CD4-positive, alpha-beta T cell (primary cell): ENCODE measurements at regions not wholly inside any gene's neighbourhood (a gene's known extent, or its start where the extent isn't known, plus 50 kb on each side); places are given as distances from the start of the nearest gene placed in this dataset.

ENCODE experiments used
- ATAC-seq: fragments of 200-7000 bp; cut with Tn5 transposase; one replicate; pipeline ENCODE4 v1.10.0; 2022; ENCODE audit warnings: mild to moderate bottlenecking; ENCODE audit not compliant: poor library complexity
- CTCF ChIA-PET: fragments of 350-600 bp; sonication (Branson Sonifier 250); formaldehyde crosslinking; loops from one replicate; lab custom pipeline; 2021; ENCODE audit warnings: antibody characterized with exemption, inconsistent platforms; lab: Charles Lee
- POLR2A ChIA-PET: fragments of 350-600 bp; sonication (Branson Sonifier 250); formaldehyde crosslinking; loops from one replicate; lab custom pipeline; 2021; ENCODE audit warnings: antibody characterized with exemption, inconsistent platforms; lab: Charles Lee
- DNase-seq, 14 experiments: peaks; one replicate each; pipeline ENCODE4 v3.0.0-alpha.2; 2013 to 2020; ENCODE audit warnings: mixed read lengths in 2 of 14
- H3K27ac ChIP-seq, 2 donors: one replicate each; pipeline versions ENCODE4 v1.5.1 to v1.7.0; 2013; ENCODE audit warnings: low read length in 2 of 2, low read depth in 1 of 2, mild to moderate bottlenecking in 1 of 2
- H3K27me3 ChIP-seq, 2 experiments: 1 replicate in 1 of 2; 2 replicates in 1 of 2; pipeline versions ENCODE4 v1.6.1 to v1.7.0; 2013; ENCODE audit warnings: low read length in 2 of 2, control low read depth in 1 of 2, mild to moderate bottlenecking in 1 of 2, moderate library complexity in 1 of 2; ENCODE audit not compliant: insufficient read depth in 2 of 2, control insufficient read depth in 1 of 2
- H3K36me3 ChIP-seq: one replicate; pipeline ENCODE4 v1.6.1; 2013; ENCODE audit warnings: low read length, control low read depth; ENCODE audit not compliant: insufficient read depth
- H3K4me1 ChIP-seq: one replicate; pipeline ENCODE4 v1.6.1; 2013; ENCODE audit warnings: low read length, control low read depth; ENCODE audit not compliant: insufficient read depth
- H3K4me3 ChIP-seq: one replicate; pipeline ENCODE4 v1.5.1; 2013; ENCODE audit warnings: mild to moderate bottlenecking, low read length, moderate library complexity
- H3K9me3 ChIP-seq, 2 experiments: 1 replicate in 1 of 2; 2 replicates in 1 of 2; pipeline versions ENCODE4 v1.6.1 to v1.7.0; 2013; ENCODE audit warnings: low read length in 2 of 2, mild to moderate bottlenecking in 2 of 2, control low read depth in 1 of 2, moderate library complexity in 1 of 2; ENCODE audit not compliant: control insufficient read depth in 1 of 2, insufficient read depth in 1 of 2
- H3K27ac Mint-ChIP-seq: one replicate; pipeline ENCODE4 v1.8.0; 2020; ENCODE audit warnings: mixed read lengths
- H3K27me3 Mint-ChIP-seq: one replicate; pipeline ENCODE4 v1.8.0; 2021; ENCODE audit warnings: mixed read lengths
- H3K36me3 Mint-ChIP-seq: one replicate; pipeline ENCODE4 v1.8.0; 2021; ENCODE audit warnings: low read depth, mixed read lengths
- H3K4me1 Mint-ChIP-seq: one replicate; pipeline ENCODE4 v1.8.0; 2021; ENCODE audit warnings: low read depth, mixed read lengths
- H3K4me3 Mint-ChIP-seq: one replicate; pipeline ENCODE4 v1.8.0; 2020; ENCODE audit warnings: mild to moderate bottlenecking, mixed read lengths
- H3K9me3 Mint-ChIP-seq: one replicate; pipeline ENCODE4 v1.8.0; 2020; ENCODE audit warnings: mixed read lengths
- CTCF ChIP-seq: fragments of 200-600 bp; IDR thresholded peaks from one replicate; pipeline ENCODE4 v1.8.0; 2022; ENCODE audit warnings: antibody characterized with exemption, mild to moderate bottlenecking
- intact Hi-C, 2 experiments: fragments of 100-400 bp; cut with DNase I in 1 of 2; cut with micrococcal nuclease in 1 of 2; formaldehyde crosslinking; loops; one replicate each; pipeline versions ENCODE4 v1.15.1 to v1.9.0; 2023 to 2025; cut with DNase I, micrococcal nuclease

- no peak overlapping the region for H3K27ac Mint-ChIP-seq
- H3K4me3 Mint-ChIP-seq, result no peak overlapping the region
- no peaks in the 10 kb centered on the region for H3K4me1 Mint-ChIP-seq
- H3K9me3 ChIP-seq, result no peaks in the 10 kb centered on the region
- H3K27me3 Mint-ChIP-seq, result peaks cover 16% of the 10 kb centered on the region
- no peaks in the 10 kb centered on the region for H3K36me3 Mint-ChIP-seq
- H3K4me3 ChIP-seq, result no peak overlapping the region
- intact Hi-C loops, result no loop called here
- no peaks in the 10 kb centered on the region for H3K9me3 Mint-ChIP-seq
- ChIA-PET POLR2A (no interaction called here), CTCF (no interaction called here)
- H3K36me3 ChIP-seq, result no peaks in the 10 kb centered on the region
- no peak overlapping the region for H3K27ac ChIP-seq
- no peak for DNase-seq
- H3K27me3 ChIP-seq, result peaks cover 0 to 3% of the 10 kb centered on the region in 2 experiments
- H3K4me1 ChIP-seq, result no peaks in the 10 kb centered on the region
- no peak for ATAC-seq
- TF ChIP-seq CTCF, result no peak
Observed at GRCh38 chr16:25587783-25588182, 104.0 kb upstream of the HS3ST4 start.

GRCh38 chr16:25586826-25587225 is 104.9 kb upstream of the HS3ST4 start:
- Mint-ChIP-seq H3K4me1 (no peaks in the 10 kb centered on the region), H3K27me3 (peaks cover 16% of the 10 kb centered on the region), H3K27ac (no peak overlapping the region), H3K9me3 (no peaks in the 10 kb centered on the region), H3K4me3 (no peak overlapping the region), H3K36me3 (no peaks in the 10 kb centered on the region)
- DNase-seq (no peak), ATAC-seq (no peak)
- ChIA-PET POLR2A (no interaction called here), CTCF (no interaction called here)
- Histone ChIP-seq H3K4me1 (no peaks in the 10 kb centered on the region), H3K36me3 (no peaks in the 10 kb centered on the region), H3K4me3 (no peak overlapping the region), H3K9me3 (no peaks in the 10 kb centered on the region), H3K27me3 (peaks cover 0 to 3% of the 10 kb centered on the region in 2 experiments), H3K27ac (no peak overlapping the region)
- TF ChIP-seq CTCF, result no peak
- intact Hi-C loops, result no loop called here

GRCh38 chr16:25585526-25585925 is 106.2 kb upstream of the HS3ST4 start:
- Histone ChIP-seq H3K27ac (no peak overlapping the region), H3K27me3 (no peaks in the 10 kb centered on the region), H3K36me3 (no peaks in the 10 kb centered on the region), H3K4me1 (no peaks in the 10 kb centered on the region), H3K4me3 (no peak overlapping the region), H3K9me3 (no peaks in the 10 kb centered on the region)
- Mint-ChIP-seq H3K4me1 (no peaks in the 10 kb centered on the region), H3K27me3 (peaks cover 11% of the 10 kb centered on the region), H3K36me3 (no peaks in the 10 kb centered on the region), H3K27ac (no peak overlapping the region), H3K9me3 (no peaks in the 10 kb centered on the region), H3K4me3 (no peak overlapping the region)
- ATAC-seq (no peak), DNase-seq (no peak)
- TF ChIP-seq CTCF, result no peak
- intact Hi-C loops, result no loop called here
- ChIA-PET POLR2A (no interaction called here), CTCF (no interaction called here)
